HG02943 (cell line): ENCODE measurements at regions not wholly inside any gene's neighbourhood (a gene's known extent, or its start where the extent isn't known, plus 50 kb on each side); places are given as distances from the start of the nearest gene placed in this dataset.
"Not testable (repeated sequence)": the region's sequence is repeated elsewhere in the genome, so short reads cannot be mapped to it uniquely, and the experiment has no call there.

Source experiments
- ATAC-seq: cut with Tn5 transposase; IDR thresholded peaks from one replicate; pipeline ENCODE4 v1.9.1; 2021; ENCODE audit warnings: mild to moderate bottlenecking, low read depth, moderate library complexity; ENCODE audit not compliant: unreplicated experiment

DNA sequence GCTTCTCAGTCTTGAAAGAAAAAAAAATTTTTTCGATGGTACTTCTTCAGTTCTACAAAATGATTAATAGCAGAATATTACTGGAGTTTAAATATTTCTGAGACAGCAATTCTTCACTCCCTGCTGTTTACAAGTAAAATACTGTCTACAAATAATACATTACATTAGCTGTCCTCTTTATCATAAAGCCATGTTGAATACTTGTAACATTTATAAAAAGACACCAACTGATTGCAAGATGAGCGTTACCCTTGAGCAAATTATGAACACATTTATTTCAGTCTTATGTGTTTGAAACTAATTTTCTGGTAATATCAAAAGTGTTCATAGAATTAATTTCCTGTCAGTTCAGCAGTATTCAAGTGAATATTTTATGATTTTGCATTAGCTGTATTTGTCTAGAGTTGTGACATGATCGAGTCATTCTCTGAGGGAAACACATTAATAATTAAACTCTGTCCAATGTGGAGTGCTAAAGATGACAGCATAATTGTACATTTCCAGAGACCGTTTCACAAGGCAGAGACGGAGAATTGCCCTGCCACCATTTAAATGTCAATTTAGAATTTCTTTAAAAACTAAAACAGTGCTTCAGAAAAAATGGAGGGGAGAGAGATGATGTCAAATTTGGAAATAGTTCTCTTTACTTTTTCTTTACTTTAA lies 1359.0 kb upstream of the ADGRL4 start:
- ATAC-seq, result no peak

DNA sequence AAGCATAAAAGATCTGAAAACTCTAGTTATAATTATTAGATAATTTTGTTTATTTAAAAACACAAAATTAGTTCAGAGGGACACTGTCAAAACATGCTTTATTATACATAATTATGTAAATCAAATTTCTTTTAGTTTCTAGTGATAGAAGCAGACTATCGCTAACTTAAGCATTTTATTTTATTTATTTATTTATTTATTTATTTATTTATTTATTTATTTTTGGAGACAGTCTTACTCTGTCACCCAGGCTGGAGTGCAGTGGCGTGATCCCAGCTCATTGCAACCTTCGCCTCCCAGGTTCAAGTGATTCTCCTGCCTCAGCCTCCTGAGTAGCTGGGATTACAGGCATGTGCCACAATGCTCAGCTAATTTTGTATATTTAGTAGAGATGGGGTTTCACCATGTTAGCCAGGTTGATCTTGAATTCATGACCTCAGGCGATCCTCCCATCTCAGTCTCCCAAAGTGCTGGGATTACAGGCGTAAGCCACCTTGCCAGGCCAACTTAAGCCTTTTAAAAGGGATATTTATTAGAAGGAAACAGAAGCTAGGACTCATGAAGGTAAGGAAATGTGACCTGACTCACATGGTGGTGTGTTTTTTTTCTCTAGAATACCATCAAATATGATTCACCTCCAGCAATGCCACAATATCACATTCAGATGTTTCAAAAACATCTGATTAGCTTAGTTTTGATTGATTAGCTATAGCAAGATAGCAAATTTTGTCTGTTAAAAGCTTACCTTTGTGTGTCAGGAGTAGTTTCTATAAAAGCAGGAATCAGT lies 1357.4 kb upstream of the ADGRL4 start:
- ATAC-seq, result no peak

DNA sequence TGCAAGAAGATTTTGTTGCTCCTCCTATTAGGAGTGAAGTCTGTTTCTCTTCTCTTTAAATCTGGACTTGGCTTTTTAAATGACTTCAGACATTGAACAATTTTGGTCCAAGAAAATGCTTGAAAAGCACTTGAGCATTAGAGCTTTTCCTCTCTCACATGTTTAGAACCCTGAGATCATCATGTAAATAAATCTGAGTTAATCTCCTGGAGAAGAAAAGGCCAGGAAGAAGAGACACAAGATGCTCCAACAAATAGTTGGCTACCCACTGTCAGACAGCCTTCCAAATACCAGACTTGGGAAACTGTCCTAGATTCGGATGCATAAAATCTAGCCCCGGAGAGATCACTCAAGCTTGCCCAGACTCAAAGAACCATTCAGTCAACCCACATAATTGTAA lies 1353.1 kb upstream of the ADGRL4 start:
- ATAC-seq, result no peak

DNA sequence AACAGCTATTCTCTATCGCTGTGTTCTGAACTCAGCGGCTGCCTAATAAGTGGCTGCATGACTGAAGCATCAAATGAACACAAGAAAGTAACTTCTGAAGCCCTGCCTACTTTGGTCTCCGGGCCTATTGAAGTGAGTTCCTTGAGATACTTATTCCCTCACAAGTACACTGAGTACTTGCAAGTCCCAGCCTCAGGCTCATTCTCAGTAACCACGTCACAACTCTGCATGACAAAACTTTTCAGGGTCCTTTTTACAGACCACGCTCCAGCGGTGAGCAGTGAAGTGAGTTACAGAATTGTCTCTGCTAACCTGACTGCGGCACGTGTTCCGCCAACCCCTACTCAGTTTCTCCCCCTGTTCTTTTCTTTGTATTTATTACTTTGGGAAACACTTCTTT lies 1342.7 kb upstream of the ADGRL4 start:
- ATAC-seq, result no peak

DNA sequence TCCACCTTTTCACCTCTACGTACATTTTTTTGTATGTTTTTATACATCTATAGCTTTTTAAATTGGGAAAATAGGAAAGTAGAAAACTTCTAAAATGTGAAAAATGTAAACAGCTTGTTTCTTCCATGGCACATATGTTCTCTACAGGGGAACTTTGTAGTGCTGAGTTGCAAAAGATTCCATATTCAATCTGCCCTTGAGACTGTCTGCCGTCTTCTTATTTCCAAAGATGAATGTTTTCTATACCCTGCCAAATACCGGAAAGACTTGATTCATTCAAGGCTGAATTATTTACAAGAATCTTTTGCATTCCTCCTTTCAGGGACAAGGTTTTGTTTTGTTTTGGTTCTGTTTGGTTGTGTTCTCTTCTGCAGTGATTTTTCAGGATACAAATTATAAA lies 1334.5 kb upstream of the ADGRL4 start:
- ATAC-seq, result no peak

DNA sequence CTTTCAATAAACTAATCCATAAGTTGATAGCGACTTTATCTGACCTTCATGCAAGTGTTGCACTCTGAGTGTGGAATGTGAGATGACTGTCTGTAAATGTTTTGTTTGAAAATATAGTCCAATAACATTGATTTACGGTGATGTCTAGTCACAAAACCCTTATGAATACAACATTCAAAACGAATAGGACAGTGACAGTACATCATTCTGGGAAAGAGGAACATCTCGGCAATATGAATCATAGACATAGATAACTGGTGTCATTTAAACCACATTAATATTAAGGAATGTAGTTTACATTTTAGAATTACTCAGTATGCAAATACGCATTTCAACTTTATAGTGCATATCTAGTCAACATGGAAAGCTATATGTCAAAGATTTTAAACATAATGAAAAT lies 1311.6 kb upstream of the ADGRL4 start:
- ATAC-seq, result no peak

DNA sequence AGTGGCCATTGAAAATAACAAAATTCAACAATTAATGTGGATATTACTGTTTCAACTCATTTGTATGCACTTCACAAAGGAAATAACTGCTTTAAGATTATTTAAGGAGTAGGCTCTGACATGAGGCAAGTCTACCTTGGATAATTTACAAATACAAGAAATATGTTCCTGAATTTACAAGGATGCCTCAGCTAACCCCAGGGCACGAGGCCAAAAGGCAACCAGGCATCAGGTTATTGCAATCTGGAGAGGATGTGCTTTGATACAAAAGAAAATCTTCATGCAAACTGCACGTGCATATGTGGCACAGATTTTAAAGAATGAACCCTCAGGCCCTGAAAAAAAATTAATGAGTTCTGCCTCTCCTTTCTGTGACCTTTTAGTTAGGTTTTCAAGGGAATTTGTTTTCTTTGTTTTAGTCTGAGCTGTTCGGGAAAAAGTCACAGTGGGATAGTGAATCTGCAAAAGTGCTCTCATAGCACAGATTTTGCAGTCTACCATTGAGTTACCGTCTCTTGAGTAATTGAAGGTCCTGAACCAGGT lies 1304.2 kb upstream of the ADGRL4 start:
- ATAC-seq, result no peak

DNA sequence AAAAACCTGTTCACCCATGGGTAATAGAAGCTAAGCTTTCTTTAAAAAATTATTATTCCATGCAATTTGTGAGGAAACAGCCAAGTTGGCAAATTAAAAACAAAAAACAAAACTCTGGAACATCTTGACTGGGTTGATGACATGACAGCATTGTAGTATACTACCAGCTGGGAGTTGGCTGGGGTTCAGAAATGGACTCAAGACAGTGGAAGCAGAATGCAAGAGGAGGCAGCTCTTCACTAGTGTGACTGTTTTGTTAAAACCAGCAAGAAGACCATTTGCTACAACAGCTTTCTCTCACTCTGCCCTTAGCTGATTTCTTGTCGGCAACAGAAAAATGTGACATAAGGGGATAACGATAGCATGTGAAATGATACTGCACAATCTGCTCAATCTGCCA lies 1298.9 kb upstream of the ADGRL4 start:
- ATAC-seq, result no peak

DNA sequence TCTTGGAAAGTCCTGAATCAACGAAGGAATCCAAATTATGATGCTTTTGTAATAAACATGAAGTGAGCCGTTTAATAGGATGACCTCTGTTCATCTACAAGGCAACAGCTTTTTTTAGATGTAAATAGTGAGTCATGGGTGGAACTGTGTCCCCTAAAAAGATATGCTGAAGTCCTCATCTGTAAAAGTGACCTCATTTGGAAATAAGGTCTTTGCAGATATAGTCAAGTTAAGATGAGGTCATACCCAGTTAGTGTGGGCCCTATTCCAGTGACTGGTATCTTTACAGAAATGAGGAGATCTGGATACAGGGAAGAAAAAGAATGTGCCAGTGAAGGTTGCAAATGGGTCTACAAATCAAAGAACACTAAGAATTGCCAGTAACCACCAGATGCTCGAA lies 1287.3 kb upstream of the ADGRL4 start:
- no peak for ATAC-seq

DNA sequence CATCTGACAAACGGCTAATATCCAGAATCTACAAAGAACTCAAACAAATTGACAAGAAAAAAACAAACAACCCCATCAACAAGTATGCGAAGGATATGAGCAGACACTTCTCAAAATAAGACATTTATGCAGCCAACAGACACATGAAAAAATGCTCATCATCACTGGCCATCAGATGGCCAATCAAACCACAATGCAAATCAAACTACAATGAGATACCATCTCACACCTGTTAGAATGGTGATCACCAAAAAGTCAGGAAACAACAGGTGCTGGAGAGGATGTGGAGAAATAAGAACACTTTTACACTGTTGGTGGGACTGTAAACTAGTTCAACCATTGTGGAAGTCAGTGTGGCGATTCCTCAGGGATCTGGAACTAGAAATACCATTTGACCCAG lies 1282.2 kb upstream of the ADGRL4 start:
- not testable (repeated sequence) for ATAC-seq

DNA sequence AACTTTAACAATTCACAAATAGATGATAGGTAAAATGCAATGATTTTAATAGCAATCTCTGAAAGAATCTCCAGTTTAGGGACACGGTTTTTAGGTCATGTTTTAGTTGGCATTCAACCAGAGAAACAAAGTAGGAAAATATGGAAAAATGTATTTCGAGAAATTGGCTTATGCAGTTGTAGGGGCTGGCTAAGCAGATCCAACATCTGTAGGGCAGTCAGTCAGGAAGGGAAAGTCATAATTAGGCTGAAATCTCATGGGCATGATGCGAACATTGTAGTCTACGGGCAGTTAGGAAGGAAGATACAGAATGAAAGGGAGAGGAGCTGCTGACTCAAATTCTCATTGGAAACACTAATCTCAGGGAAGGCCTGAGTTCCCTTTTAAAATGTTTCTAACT lies 1276.0 kb upstream of the ADGRL4 start:
- ATAC-seq, result no peak

DNA sequence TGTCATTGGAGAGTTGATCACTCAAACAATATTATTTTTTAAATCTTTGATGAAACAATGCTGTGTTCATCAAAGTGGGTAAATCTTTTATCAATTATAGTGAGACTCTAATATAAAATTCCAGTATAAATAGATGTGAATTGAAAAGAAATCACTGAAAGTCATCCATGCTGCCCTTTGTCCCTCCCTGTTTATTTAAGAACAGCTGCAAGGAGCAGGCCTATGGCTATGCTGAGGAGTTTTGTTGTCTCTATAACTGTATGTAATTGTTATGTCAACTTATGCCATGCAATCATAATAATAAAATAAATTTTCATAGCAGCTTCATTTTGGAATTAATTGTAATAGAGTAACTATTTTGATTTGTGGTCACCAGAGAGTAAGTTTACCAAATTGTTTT lies 1272.4 kb upstream of the ADGRL4 start:
- ATAC-seq, result no peak

DNA sequence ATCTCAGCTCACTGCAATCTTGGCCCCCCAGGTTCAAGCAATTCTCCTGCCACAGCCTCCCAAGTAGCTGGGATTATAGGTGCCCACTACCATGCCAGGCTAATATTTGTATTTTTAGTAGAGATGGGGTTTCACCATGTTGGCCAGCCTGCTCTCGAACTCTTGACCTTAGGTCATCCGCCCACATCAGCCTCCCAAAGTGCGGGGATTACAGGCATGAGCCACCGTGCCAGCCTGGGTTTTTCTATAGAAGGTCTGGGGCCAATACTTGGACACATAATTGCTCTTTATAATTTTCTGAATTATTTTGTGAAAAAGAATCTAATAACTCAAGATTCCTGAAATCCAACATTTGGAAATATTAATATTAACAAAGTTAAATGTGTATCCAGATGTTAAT lies 1267.7 kb upstream of the ADGRL4 start:
- no peak for ATAC-seq

DNA sequence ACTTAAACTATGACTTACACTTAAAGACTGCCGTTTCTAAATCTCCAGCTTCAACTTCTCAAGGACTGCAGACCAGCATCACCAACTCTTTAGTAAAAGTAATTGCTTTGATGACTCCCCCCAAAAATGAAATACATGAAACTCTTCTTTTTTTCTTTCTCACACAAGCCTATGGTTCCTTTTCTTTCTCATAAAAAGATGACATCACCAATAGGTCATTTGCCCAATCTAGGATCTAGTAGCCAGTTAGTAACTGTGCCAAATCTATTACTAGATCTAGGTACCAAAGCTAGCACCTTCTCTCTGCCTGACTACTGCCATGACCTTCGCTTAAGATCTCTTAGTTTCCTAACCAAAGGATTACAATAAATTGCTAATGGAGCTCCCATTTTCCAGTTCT lies 1266.0 kb upstream of the ADGRL4 start:
- ATAC-seq, result no peak

DNA sequence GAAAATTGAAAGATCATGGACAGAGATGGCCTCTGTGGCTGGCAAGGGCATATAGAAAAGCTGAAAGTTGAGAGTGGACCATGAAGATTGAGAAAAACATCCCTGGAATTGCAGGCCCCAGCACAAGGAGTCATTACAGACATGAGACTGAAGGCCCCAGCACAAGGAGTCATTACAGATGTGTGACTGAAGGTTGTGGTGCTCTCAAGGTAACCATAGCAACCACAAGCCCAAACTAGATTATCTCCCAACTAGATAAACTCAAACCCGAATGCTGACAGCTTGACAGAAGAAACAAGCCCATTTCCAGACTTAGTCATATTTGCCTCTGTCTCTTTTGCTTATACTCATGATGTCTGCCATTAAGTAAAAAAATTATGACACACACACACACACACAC lies 1252.1 kb upstream of the ADGRL4 start:
- no peak for ATAC-seq

DNA sequence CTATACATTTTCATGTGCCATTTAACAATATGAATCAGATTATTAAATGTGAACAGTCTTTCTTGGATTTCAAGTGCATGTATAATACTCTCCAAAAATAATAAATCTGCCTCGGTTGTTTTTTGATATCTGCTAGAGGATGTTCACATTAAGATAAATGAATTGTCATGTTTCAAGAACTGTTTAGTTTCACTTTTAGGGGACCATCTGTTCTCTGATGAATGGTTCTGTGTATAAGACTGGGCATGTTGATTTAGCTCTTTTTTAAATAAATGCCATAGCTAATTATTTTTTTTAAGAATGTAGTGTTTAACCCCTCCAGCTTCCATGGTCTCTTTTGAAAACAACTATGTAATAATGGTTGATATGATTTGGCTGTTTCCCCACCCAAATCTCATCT lies 1245.1 kb upstream of the ADGRL4 start:
- no peak for ATAC-seq

DNA sequence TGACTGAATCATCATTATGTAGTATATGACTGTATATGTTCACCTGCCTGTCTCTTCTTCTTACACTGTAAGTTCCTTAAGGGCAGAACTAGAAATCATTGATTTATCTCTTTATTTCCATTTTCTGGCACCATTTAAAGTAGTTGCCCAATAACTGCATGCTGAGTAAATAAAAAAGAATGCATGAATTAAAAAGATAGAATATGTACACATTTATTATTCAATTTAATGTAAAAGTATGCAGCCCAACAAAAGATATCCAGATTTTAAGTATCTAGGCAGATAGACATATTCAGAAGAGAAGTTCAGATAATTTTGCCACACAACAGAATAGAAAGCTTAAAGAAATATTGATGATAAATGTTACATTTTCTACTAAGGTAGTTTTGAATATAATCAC lies 1244.6 kb upstream of the ADGRL4 start:
- no peak for ATAC-seq

DNA sequence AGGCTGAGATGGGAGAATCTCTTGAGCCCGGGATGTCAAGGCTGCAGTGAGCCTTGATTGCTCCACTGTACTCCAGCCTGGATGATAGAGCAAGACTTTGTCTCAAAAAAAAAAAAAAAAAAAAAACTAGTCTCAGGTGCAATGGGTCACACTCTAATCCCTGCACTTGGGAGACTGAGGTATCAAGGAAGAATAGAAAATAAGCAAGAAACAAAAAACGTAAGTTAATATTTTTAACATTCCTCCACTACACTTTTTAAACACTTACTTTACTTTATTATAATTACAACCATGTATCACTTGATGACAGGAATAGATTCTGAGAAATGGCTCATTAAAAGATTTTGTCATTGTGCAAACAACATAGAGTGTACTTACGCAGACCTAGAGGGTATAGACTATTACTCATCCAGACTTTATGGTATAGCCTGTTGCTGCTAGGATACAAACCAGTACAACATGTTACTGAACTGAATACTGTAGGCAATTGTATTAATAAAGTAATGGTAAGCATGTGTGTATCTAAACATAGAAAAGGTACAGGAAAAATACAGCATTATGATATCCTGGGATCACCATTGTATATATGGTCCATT lies 1244.1 kb upstream of the ADGRL4 start:
- ATAC-seq, result no peak

DNA sequence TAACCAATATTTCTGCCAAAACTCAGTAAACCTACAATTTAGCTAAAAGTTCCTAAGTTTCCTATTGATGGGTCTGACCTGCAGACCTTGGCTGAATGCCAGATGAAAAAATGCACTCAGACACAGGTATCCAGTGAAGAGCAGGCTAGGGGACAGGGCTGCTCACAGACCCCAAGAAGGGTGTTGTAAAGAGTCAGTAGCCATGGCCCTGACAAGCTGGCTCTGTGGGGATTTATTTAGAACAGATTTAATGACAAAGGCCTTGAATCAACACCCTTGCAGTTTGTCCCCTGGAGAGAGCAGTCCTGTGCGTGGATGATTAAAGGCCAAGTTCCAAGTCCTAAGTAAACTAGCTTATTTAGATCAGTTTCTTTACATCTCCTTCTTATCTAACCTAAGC lies 1243.2 kb upstream of the ADGRL4 start:
- ATAC-seq, result no peak

DNA sequence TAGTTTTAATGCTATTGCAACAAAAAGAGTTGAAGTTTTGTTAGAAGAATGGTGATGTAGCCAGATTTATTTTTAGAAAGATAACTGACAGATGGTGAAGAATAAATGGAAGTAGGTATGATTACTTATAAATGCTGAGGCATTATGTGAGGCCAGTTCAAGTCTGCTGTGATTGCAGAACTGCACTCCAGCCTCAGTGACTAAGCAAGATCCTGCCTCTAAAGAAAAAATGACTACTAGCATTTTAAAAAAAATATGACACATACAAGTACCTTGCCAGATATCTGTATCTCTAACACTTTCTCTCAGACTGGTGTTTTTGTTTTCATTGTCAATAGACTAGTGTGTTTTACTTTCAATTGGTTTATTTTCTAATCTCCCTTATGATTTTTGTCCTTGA lies 1242.4 kb upstream of the ADGRL4 start:
- ATAC-seq, result no peak

DNA sequence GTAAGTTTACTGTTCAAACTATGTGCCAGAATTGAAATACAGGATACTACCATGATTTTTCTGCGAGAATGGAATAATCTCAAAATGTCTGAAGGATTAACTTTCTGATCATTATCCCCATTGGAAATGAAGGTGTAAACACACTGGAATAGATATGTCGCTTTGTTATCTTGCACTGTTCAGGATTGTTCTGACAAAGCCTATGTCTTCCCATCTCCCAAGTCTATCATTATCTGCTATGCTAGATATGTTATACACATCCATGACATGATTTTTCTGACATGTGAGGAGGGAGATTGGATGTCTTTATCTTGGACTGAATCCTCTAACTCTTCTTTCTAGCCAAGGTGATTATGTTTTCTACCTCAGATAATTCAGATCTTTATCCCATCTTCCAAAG lies 1239.3 kb upstream of the ADGRL4 start:
- no peak for ATAC-seq

DNA sequence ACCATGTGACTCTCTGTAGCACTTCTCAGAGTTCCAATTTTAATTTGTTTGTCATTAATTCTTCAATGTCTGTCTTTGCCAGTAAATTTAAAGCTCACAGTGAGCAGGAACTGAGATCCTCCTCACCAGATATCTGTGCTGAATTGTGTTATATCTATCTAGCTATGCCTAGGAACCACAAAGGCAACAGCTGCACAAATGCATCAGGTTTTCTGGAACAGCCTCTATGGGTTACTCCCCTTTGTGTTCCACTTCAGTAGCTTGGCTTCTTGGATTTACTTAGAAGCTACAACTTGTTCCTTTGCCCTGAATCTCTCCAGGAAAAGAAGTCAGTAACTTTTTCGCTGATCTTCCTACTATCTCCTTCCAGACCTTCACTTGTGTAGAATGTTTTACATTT lies 1237.8 kb upstream of the ADGRL4 start:
- no peak for ATAC-seq
